ENCODE measurements at regions not wholly inside any gene's neighbourhood (a gene's known extent, or its start where the extent isn't known, plus 50 kb on each side); places are given as distances from the start of the nearest gene placed in this dataset.

- Histone ChIP-seq H3K36me3 (no peaks in the 10 kb centered on the region), H3K9me3 (no peaks in the 10 kb centered on the region), H3K27ac (no peak overlapping the region), H3K4me3 (no peak overlapping the region), H3K27me3 (replicated peaks; ENCODE audit: insufficient read depth) (no peaks in the 10 kb centered on the region), H3K4me1 (replicated peaks) (no peaks in the 10 kb centered on the region)
- TF ChIP-seq POLR2AphosphoS5 (IDR thresholded peaks at IDR 0.05) (no peak), CTCF (IDR thresholded peaks at IDR 0.05) (no peak), POLR2A (IDR thresholded peaks at IDR 0.05) (no peak)
- intact Hi-C loops (cut with DNase I) = no loop called here
- no peak for DNase-seq (ENCODE audit: low spot score)
- 54% methylated on average over 4 of the region's 4 CpGs for WGBS
These were observed 62.1 kb upstream of the AP1S2 start for GRCh38 chrX:15916704-15917084.

- Histone ChIP-seq H3K36me3 (no peaks in the 10 kb centered on the region), H3K27ac (no peak overlapping the region), H3K9me3 (no peaks in the 10 kb centered on the region), H3K4me1 (replicated peaks) (no peaks in the 10 kb centered on the region), H3K4me3 (no peak overlapping the region), H3K27me3 (replicated peaks; ENCODE audit: insufficient read depth) (no peaks in the 10 kb centered on the region)
- TF ChIP-seq POLR2A (IDR thresholded peaks at IDR 0.05) (no peak), CTCF (IDR thresholded peaks at IDR 0.05) (no peak), POLR2AphosphoS5 (IDR thresholded peaks at IDR 0.05) (no peak)
- intact Hi-C loops (cut with DNase I) = no loop called here
- no peak for DNase-seq (ENCODE audit: low spot score)
- WGBS = 75% methylated on average over 5 of the region's 5 CpGs
These were observed 61.5 kb upstream of the AP1S2 start for GRCh38 chrX:15915959-15916703.

- intact Hi-C loops (cut with DNase I) = no loop called here
- WGBS = 86% methylated on average over 1 of the region's 1 CpG
- H3K4me1 ChIP-seq (replicated peaks) = no peaks in the 10 kb centered on the region
- no peaks in the 10 kb centered on the region for H3K27me3 ChIP-seq (replicated peaks; ENCODE audit: insufficient read depth)
- no peak for DNase-seq (ENCODE audit: low spot score)
- no peaks in the 10 kb centered on the region for H3K9me3 ChIP-seq
- no peak for TF ChIP-seq POLR2AphosphoS5 (IDR thresholded peaks at IDR 0.05)
- TF ChIP-seq CTCF (IDR thresholded peaks at IDR 0.05) = no peak
- TF ChIP-seq POLR2A (IDR thresholded peaks at IDR 0.05) = no peak
- no peaks in the 10 kb centered on the region for H3K36me3 ChIP-seq
- H3K27ac ChIP-seq = no peak overlapping the region
- H3K4me3 ChIP-seq = no peak overlapping the region
These were observed 59.9 kb upstream of the AP1S2 start for GRCh38 chrX:15914486-15914885.

- 89% methylated on average over 1 of the region's 1 CpG for WGBS
- Histone ChIP-seq H3K9me3 (no peaks in the 10 kb centered on the region), H3K36me3 (no peaks in the 10 kb centered on the region), H3K27ac (no peak overlapping the region), H3K27me3 (replicated peaks; ENCODE audit: insufficient read depth) (no peaks in the 10 kb centered on the region), H3K4me1 (replicated peaks) (no peaks in the 10 kb centered on the region), H3K4me3 (no peak overlapping the region)
- no peak for TF ChIP-seq POLR2AphosphoS5 (IDR thresholded peaks at IDR 0.05)
- TF ChIP-seq CTCF (IDR thresholded peaks at IDR 0.05) = no peak
- no peak for TF ChIP-seq POLR2A (IDR thresholded peaks at IDR 0.05)
- intact Hi-C loops (cut with DNase I) = no loop called here
- DNase-seq (ENCODE audit: low spot score) = no peak
These were observed 58.5 kb upstream of the AP1S2 start for GRCh38 chrX:15913146-15913545.

All from prostate gland (tissue), 2 donors.